Heart right ventricle (tissue), 16 donors: ENCODE measurements at regions not wholly inside any gene's neighbourhood (a gene's known extent, or its start where the extent isn't known, plus 50 kb on each side); places are given as distances from the start of the nearest gene placed in this dataset.
A peak's percentile ranks its signal among the peaks of the same experiment; 100 is the strongest.

Experiments used
- ATAC-seq, 8 donors: fragments of 200-7000 bp; cut with Tn5 transposase; one replicate each; pipeline ENCODE4 v1.9.1; 2020; ENCODE audit warnings: mild to moderate bottlenecking in 8 of 8, moderate library complexity in 8 of 8, moderate number of reproducible peaks in 1 of 8
- DNase-seq, 2 donors: peaks; one replicate each; pipeline ENCODE4 v3.0.0-alpha.2; 2020
- H3K27ac ChIP-seq, 10 donors: fragments of 200-600 bp; sonication (generic) in 2 of 10; one replicate each; pipeline versions ENCODE4 v1.5.0 to v1.8.0; 2020 to 2022; ENCODE audit warnings: mild to moderate bottlenecking in 3 of 10
- H3K27me3 ChIP-seq, 7 donors: fragments of 200-600 bp; one replicate each; pipeline ENCODE4 v1.8.0; 2021 to 2022; ENCODE audit warnings: mild to moderate bottlenecking in 2 of 7
- H3K36me3 ChIP-seq, 9 donors: fragments of 200-600 bp; sonication (generic) in 1 of 9; one replicate each; pipeline versions ENCODE4 v1.5.0 to v1.8.0; 2020 to 2022; ENCODE audit warnings: mild to moderate bottlenecking in 2 of 9
- H3K4me1 ChIP-seq, 9 donors: fragments of 200-600 bp; sonication (generic) in 1 of 9; one replicate each; pipeline versions ENCODE4 v1.5.0 to v1.8.0; 2020 to 2022; ENCODE audit warnings: mild to moderate bottlenecking in 4 of 9
- H3K4me3 ChIP-seq, 10 donors: fragments of 200-600 bp; sonication (generic) in 2 of 10; one replicate each; pipeline versions ENCODE4 v1.5.0 to v1.8.0; 2020 to 2022; ENCODE audit warnings: mild to moderate bottlenecking in 7 of 10, moderate library complexity in 2 of 10
- H3K9me3 ChIP-seq, 11 donors: fragments of 200-600 bp in 10 of 11; sonication (generic) in 2 of 11; one replicate each; pipeline versions ENCODE4 v1.5.0 to v1.8.0; 2013 to 2022; ENCODE audit warnings: mild to moderate bottlenecking in 2 of 11, control low read depth in 1 of 11, moderate library complexity in 1 of 11
- CTCF ChIP-seq, 9 donors: fragments of 200-600 bp; sonication (generic) in 2 of 9; IDR thresholded peaks; one replicate each; pipeline versions ENCODE4 v1.5.0 to v1.8.0; 2021 to 2022; ENCODE audit warnings: antibody characterized with exemption in 9 of 9, mild to moderate bottlenecking in 5 of 9, moderate library complexity in 1 of 9
- WGBS, 2 donors: extraction: QIAGEN DNeasy Blood & Tissue Kit; methylation state at CpG; one replicate each; pipeline ENCODE4 v1.1.7; 2013; ENCODE audit warnings: inconsistent platforms in 1 of 2; 5-methylcytosine and 5-hydroxymethylcytosine counted together
- intact Hi-C, 10 donors: fragments of 100-400 bp; cut with DNase I; formaldehyde crosslinking; loops; one replicate each; pipeline versions ENCODE4 v1.11.1 to v1.14.2; 2022
- donor health status: Arrhythmogenic right ventricular cardiomyopathy.
- donor health status: ischemic (EF 13 %, LVEDD 7.1; RV severe dilation, severe dysfunction).
- donor health status: healthy with polysubstance abuse.
- donor health status: DM: no; HTN: yes; CAD: no.
- donor health status: DM: no; HTN: no; CAD: no.
- donor health status: ischemic (EF 25% LVEDD 6.9; RV normal size, moderate dysfunction).
- donor health status: ischemic (EF 25% LVEDD 5.7; RV mildly dilated, moderate dysfunction).
- donor health status: healthy.
- donor health status: DM: yes; HTN: yes; CAD: no.
- donor health status: Ischemic cardiomyopathy.
- donor health status: ischemic (EF 35%, LVEDD 5.7; RV mildly dilated, moderate dysfunction).
- donor health status: nonischemic (EF 11% LVEDD 7.7; RV severe dilation, severe dysfunction).
- donor health status: DM: yes; HTN: yes; CAD: no.
- donor health status: PGD.
- donor health status: ischemic (EF 29% LVEDD 5.4; RV normal size, mild dysfunction).
- donor health status: nonischemic (EF 23%, LVEDD 6.1; RV moderate dilation, normal function).

DNA sequence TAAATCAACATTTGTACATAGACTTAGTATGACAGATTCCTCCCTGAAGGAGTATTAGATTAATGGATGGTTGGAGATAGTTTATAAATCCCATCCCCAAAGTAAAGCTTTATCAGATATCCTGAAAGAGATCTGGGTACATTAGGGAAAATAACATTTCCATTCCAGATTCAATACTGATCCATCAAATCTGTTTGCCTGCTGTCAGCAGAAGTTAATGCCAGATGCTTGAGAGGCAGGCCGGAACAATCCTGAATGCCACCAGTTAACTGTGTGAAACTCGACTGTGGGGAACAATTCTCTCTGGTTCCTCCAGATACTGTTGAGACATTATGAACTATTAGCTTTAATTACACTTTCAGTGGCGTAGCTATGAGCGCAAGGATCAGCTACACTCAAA lies 1166.8 kb downstream of the MAT2B start:
- no peak for ATAC-seq
- H3K27me3 ChIP-seq: no peaks in the 10 kb centered on the region
- 66 to 67% methylated on average over 4 of the region's 4 CpGs for WGBS, 2 donors
- DNase-seq: no peak
- no peaks in the 10 kb centered on the region for H3K4me1 ChIP-seq
- no peak overlapping the region for H3K27ac ChIP-seq
- intact Hi-C loops: no loop called here
- H3K4me3 ChIP-seq: no peak overlapping the region
- no peak for TF ChIP-seq CTCF (IDR thresholded peaks at IDR 0.05)
- H3K9me3 ChIP-seq: peaks cover 0 to 3% (median 0%) of the 10 kb centered on the region in 11 donors
- no peaks in the 10 kb centered on the region for H3K36me3 ChIP-seq

GRCh38 chr5:164672931-164673694 lies 1167.7 kb downstream of the MAT2B start:
- WGBS, 2 donors: 73 to 79% methylated on average over 3 of the region's 3 CpGs
- peak in 2 of 9 donors; percentile 21 to 32 for TF ChIP-seq CTCF (IDR thresholded peaks at IDR 0.05)
- Histone ChIP-seq H3K27me3 (no peaks in the 10 kb centered on the region), H3K36me3 (no peaks in the 10 kb centered on the region), H3K4me3 (no peak overlapping the region), H3K27ac (no peak overlapping the region), H3K9me3 (peaks cover 0 to 10% (median 0%) of the 10 kb centered on the region in 11 donors), H3K4me1 (no peaks in the 10 kb centered on the region)
- DNase-seq: no peak
- ATAC-seq: no peak
- intact Hi-C loops: no loop called here

DNA sequence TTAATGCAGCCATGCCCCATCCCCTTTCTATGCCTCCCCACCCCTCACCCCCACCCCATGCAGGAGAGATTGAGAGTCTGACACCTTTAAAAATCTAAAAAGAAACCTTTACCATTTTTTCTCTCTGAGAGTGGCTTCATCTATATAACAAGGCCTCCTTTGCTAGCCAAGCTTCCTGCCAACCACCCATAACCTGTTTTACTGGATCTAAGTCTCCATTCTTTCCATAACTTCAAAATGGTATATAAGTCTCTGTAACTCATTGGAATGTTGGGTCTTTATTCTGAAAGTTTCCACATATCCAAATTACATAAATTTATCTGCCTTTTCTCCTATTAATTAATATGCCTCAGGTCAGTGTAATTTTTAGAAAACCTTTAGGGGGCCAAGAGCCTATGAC lies 1174.0 kb downstream of the MAT2B start:
- no peaks in the 10 kb centered on the region for H3K36me3 ChIP-seq
- no peak for DNase-seq
- no peak for ATAC-seq
- H3K4me3 ChIP-seq: no peak overlapping the region
- peaks cover 0 to 10% (median 0%) of the 10 kb centered on the region in 11 donors for H3K9me3 ChIP-seq
- intact Hi-C loops: no loop called here
- no peaks in the 10 kb centered on the region for H3K4me1 ChIP-seq
- no peaks in the 10 kb centered on the region for H3K27me3 ChIP-seq
- no peak for TF ChIP-seq CTCF (IDR thresholded peaks at IDR 0.05)
- H3K27ac ChIP-seq: no peak overlapping the region

DNA sequence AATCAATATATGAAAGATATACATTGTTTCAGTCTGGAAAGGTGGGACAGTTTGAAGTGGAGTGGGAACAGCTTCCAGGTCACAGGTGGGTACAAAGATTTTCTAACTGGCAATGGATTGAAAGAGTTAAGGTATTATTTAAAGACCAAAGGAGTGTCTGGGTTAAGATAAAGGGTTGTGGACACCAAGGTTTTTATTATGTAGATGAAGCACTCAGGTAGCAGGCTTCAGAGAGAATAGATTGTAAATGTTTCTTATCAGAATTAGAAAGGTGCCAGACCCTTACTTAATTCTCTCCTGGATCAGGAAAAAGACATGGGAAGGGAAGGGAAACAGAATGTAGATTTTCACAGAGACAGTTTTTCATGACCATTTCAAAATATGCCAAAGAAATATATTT lies 1174.8 kb downstream of the MAT2B start:
- Histone ChIP-seq H3K27ac (no peak overlapping the region), H3K9me3 (peaks cover 0 to 10% (median 0%) of the 10 kb centered on the region in 11 donors), H3K4me3 (no peak overlapping the region), H3K36me3 (no peaks in the 10 kb centered on the region), H3K4me1 (no peaks in the 10 kb centered on the region), H3K27me3 (no peaks in the 10 kb centered on the region)
- no peak for ATAC-seq
- DNase-seq: no peak
- no peak for TF ChIP-seq CTCF (IDR thresholded peaks at IDR 0.05)
- intact Hi-C loops: no loop called here
